ENCODE measurements at regions not wholly inside any gene's neighbourhood (a gene's known extent, or its start where the extent isn't known, plus 50 kb on each side); places are given as distances from the start of the nearest gene placed in this dataset.

DNA sequence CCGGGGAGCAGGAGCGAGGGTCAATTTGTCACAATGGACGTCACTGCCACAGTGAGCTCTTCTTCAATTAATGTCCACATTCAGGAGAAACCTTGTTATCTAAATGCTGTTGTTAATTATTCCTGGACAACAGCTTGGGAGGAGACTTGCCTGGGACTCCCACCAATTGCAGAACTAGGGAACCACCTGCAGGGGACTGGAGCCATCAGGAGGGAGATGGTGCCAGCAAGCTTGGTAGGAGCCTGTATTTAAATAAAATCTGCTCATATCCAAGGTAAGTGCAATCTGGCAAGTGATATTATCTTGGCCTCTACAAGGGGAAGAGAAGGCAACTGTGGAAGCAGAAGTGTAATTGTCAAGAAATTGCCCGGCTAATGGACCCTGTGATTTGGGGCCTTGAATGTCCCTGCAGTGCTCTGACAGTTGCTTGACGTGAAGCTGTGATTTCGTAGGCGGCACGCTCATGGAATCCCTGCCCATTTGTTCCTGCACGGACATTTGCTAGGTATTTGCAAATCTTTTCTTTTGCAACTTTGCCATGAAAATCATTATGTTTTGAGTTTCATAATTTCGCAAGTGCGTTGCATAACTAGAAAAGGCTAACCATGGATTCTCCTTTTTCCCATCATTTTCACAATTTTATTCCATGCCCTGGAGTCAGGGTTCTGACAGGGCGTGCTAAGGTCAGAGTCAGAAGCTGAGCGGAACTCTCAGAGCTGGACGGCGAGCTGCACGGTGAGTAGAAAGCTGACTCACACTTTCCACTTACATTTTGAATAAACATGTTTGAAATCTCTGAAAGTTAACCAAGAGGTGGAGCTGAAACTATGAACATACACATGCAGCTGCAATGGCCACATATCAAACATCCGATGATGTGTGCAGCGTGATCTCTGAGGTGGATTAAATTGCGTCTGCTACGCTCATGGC lies 84.9 kb upstream of the TCERG1L start:
- TF ChIP-seq EZH2 (IDR thresholded peaks at IDR 0.05; ENCODE audit: borderline replicate concordance, low read depth, low read length, severe bottlenecking) (no peak), MYC (IDR thresholded peaks at IDR 0.05; ENCODE audit: low read depth, low read length) (no peak), POLR2A (IDR thresholded peaks at IDR 0.05; ENCODE audit: low read depth, low read length) (no peak)
- TF ChIP-seq, protein P1, sequence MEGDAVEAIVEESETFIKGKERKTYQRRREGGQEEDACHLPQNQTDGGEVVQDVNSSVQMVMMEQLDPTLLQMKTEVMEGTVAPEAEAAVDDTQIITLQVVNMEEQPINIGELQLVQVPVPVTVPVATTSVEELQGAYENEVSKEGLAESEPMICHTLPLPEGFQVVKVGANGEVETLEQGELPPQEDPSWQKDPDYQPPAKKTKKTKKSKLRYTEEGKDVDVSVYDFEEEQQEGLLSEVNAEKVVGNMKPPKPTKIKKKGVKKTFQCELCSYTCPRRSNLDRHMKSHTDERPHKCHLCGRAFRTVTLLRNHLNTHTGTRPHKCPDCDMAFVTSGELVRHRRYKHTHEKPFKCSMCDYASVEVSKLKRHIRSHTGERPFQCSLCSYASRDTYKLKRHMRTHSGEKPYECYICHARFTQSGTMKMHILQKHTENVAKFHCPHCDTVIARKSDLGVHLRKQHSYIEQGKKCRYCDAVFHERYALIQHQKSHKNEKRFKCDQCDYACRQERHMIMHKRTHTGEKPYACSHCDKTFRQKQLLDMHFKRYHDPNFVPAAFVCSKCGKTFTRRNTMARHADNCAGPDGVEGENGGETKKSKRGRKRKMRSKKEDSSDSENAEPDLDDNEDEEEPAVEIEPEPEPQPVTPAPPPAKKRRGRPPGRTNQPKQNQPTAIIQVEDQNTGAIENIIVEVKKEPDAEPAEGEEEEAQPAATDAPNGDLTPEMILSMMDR (IDR thresholded peaks at IDR 0.05; ENCODE audit: extremely low read depth in 1 of 2, insufficient read depth in 1 of 2, low read depth in 1 of 2, low read length in 2 of 2) = no peak
- TF ChIP-seq, protein P2, sequence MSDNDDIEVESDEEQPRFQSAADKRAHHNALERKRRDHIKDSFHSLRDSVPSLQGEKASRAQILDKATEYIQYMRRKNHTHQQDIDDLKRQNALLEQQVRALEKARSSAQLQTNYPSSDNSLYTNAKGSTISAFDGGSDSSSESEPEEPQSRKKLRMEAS (IDR thresholded peaks at IDR 0.05; ENCODE audit: insufficient read depth, insufficient read length) = no peak
